Activated CD4-positive, alpha-beta T cell treated with anti-CD3 and anti-CD28 coated beads, Interleukin-2, amount 10 ng/mL, durations not matched to agents 24 days and 14 days (primary cell): ENCODE measurements at regions not wholly inside any gene's neighbourhood (a gene's known extent, or its start where the extent isn't known, plus 50 kb on each side); places are given as distances from the start of the nearest gene placed in this dataset.
"Not testable (repeated sequence)": the region's sequence is repeated elsewhere in the genome, so short reads cannot be mapped to it uniquely, and the experiment has no call there.

Source experiments
- DNase-seq: peaks from one replicate; pipeline ENCODE4 v3.0.0; 2022
- H3K27ac Mint-ChIP-seq: one replicate; pipeline ENCODE4 v1.8.0; 2022; ENCODE audit warnings: mild to moderate bottlenecking, mixed read lengths
- H3K27me3 Mint-ChIP-seq: one replicate; pipeline ENCODE4 v1.8.0; 2022; ENCODE audit warnings: mixed read lengths
- H3K36me3 Mint-ChIP-seq: one replicate; pipeline ENCODE4 v1.8.0; 2022; ENCODE audit warnings: low read depth, mild to moderate bottlenecking, mixed read lengths
- H3K4me1 Mint-ChIP-seq: one replicate; pipeline ENCODE4 v1.8.0; 2021; ENCODE audit warnings: mixed read lengths
- H3K4me3 Mint-ChIP-seq: one replicate; pipeline ENCODE4 v1.8.0; 2022; ENCODE audit warnings: mild to moderate bottlenecking, moderate library complexity, mixed read lengths
- H3K9me3 Mint-ChIP-seq: one replicate; pipeline ENCODE4 v1.8.0; 2021; ENCODE audit warnings: mixed read lengths
- intact Hi-C: fragments of 100-400 bp; cut with micrococcal nuclease; formaldehyde crosslinking; loops from one replicate; pipeline ENCODE4 v1.15.1; 2023

GRCh38 chr13:54004026-54004699, 975.5 kb downstream of the OLFM4 start:
- intact Hi-C loops = no loop called here
- Mint-ChIP-seq H3K36me3 (no peaks in the 10 kb centered on the region), H3K4me1 (no peaks in the 10 kb centered on the region), H3K4me3 (no peak overlapping the region), H3K27me3 (no peaks in the 10 kb centered on the region), H3K27ac (no peak overlapping the region), H3K9me3 (no peaks in the 10 kb centered on the region)
- no peak for DNase-seq

- Mint-ChIP-seq H3K4me1 (no peaks in the 10 kb centered on the region), H3K36me3 (no peaks in the 10 kb centered on the region), H3K9me3 (peaks cover 8% of the 10 kb centered on the region), H3K27ac (no peak overlapping the region), H3K27me3 (no peaks in the 10 kb centered on the region), H3K4me3 (no peak overlapping the region)
- intact Hi-C loops = no loop called here
- DNase-seq = no peak
Observed at GRCh38 chr13:54016542-54016941, 987.9 kb downstream of the OLFM4 start.

- H3K4me3 Mint-ChIP-seq = no peak overlapping the region
- peaks cover 9% of the 10 kb centered on the region for H3K9me3 Mint-ChIP-seq
- intact Hi-C loops = no loop called here
- no peak overlapping the region for H3K27ac Mint-ChIP-seq
- H3K36me3 Mint-ChIP-seq = no peaks in the 10 kb centered on the region
- no peaks in the 10 kb centered on the region for H3K27me3 Mint-ChIP-seq
- H3K4me1 Mint-ChIP-seq = no peaks in the 10 kb centered on the region
- no peak for DNase-seq
Observed at GRCh38 chr13:54018485-54018884, 989.9 kb downstream of the OLFM4 start.

- Mint-ChIP-seq H3K9me3 (peaks cover 17% of the 10 kb centered on the region), H3K27me3 (no peaks in the 10 kb centered on the region), H3K4me3 (no peak overlapping the region), H3K36me3 (no peaks in the 10 kb centered on the region), H3K27ac (no peak overlapping the region), H3K4me1 (no peaks in the 10 kb centered on the region)
- intact Hi-C loops = no loop called here
- DNase-seq = no peak
Observed at GRCh38 chr13:54029226-54029625, 1000.6 kb downstream of the OLFM4 start.

- peaks cover 15% of the 10 kb centered on the region for H3K9me3 Mint-ChIP-seq
- H3K27ac Mint-ChIP-seq = no peak overlapping the region
Observed at GRCh38 chr13:54029720-54030119, 1001.1 kb downstream of the OLFM4 start.

GRCh38 chr13:54033323-54033861, 1004.8 kb downstream of the OLFM4 start:
- Mint-ChIP-seq H3K36me3 (no peaks in the 10 kb centered on the region), H3K9me3 (peaks cover 9% of the 10 kb centered on the region), H3K27me3 (no peaks in the 10 kb centered on the region), H3K27ac (no peak overlapping the region), H3K4me1 (no peaks in the 10 kb centered on the region), H3K4me3 (no peak overlapping the region)
- intact Hi-C loops = no loop called here
- DNase-seq = no peak

More at GRCh38 chr13:54029720-54030119, 1001.1 kb downstream of the OLFM4 start:
- H3K27me3 Mint-ChIP-seq = no peaks in the 10 kb centered on the region
- DNase-seq = no peak
- H3K36me3 Mint-ChIP-seq = no peaks in the 10 kb centered on the region
- H3K4me3 Mint-ChIP-seq = no peak overlapping the region
- intact Hi-C loops = no loop called here
- H3K4me1 Mint-ChIP-seq = no peaks in the 10 kb centered on the region

GRCh38 chr13:54034047-54034446, 1005.4 kb downstream of the OLFM4 start:
- DNase-seq = no peak
- intact Hi-C loops = no loop called here
- H3K27ac Mint-ChIP-seq = no peak overlapping the region
- H3K36me3 Mint-ChIP-seq = no peaks in the 10 kb centered on the region
- H3K9me3 Mint-ChIP-seq = peaks cover 9% of the 10 kb centered on the region
- no peaks in the 10 kb centered on the region for H3K4me1 Mint-ChIP-seq
- no peaks in the 10 kb centered on the region for H3K27me3 Mint-ChIP-seq
- H3K4me3 Mint-ChIP-seq = no peak overlapping the region

- DNase-seq, H3K9me3 Mint-ChIP-seq, H3K4me1 Mint-ChIP-seq, intact Hi-C loops, H3K27me3 Mint-ChIP-seq, H3K27ac Mint-ChIP-seq, H3K4me3 Mint-ChIP-seq, H3K36me3 Mint-ChIP-seq: not testable (repeated sequence)
Observed at GRCh38 chr13:54057416-54057815, 1028.8 kb downstream of the OLFM4 start.

GRCh38 chr13:54069958-54070357, 1041.3 kb downstream of the OLFM4 start:
- intact Hi-C loops, H3K27me3 Mint-ChIP-seq, DNase-seq, H3K4me3 Mint-ChIP-seq, H3K36me3 Mint-ChIP-seq, H3K4me1 Mint-ChIP-seq, H3K27ac Mint-ChIP-seq: not testable (repeated sequence)
- H3K9me3 Mint-ChIP-seq = peaks cover 14% of the 10 kb centered on the region

GRCh38 chr13:54077569-54077968, 1049.0 kb downstream of the OLFM4 start:
- no peak for DNase-seq
- Mint-ChIP-seq H3K36me3 (no peaks in the 10 kb centered on the region), H3K4me1 (no peaks in the 10 kb centered on the region)

GRCh38 chr13:54078271-54078870, 1049.8 kb downstream of the OLFM4 start:
- H3K9me3 Mint-ChIP-seq = no peaks in the 10 kb centered on the region
- no peak for DNase-seq
- H3K36me3 Mint-ChIP-seq = no peaks in the 10 kb centered on the region
- H3K4me1 Mint-ChIP-seq = no peaks in the 10 kb centered on the region
- H3K4me3 Mint-ChIP-seq = no peak overlapping the region
- intact Hi-C loops = no loop called here
- no peak overlapping the region for H3K27ac Mint-ChIP-seq
- no peaks in the 10 kb centered on the region for H3K27me3 Mint-ChIP-seq

More at GRCh38 chr13:54077569-54077968, 1049.0 kb downstream of the OLFM4 start:
- Mint-ChIP-seq H3K27me3 (no peaks in the 10 kb centered on the region), H3K27ac (no peak overlapping the region), H3K4me3 (no peak overlapping the region), H3K9me3 (peaks cover 2% of the 10 kb centered on the region)
- intact Hi-C loops = no loop called here

GRCh38 chr13:54082309-54082708, 1053.7 kb downstream of the OLFM4 start:
- H3K36me3 Mint-ChIP-seq, H3K4me3 Mint-ChIP-seq, H3K4me1 Mint-ChIP-seq, H3K9me3 Mint-ChIP-seq, DNase-seq, intact Hi-C loops, H3K27me3 Mint-ChIP-seq, H3K27ac Mint-ChIP-seq: not testable (repeated sequence)

GRCh38 chr13:54091884-54092283, 1063.3 kb downstream of the OLFM4 start:
- H3K9me3 Mint-ChIP-seq = peaks cover 7% of the 10 kb centered on the region
- no peaks in the 10 kb centered on the region for H3K27me3 Mint-ChIP-seq
- no peaks in the 10 kb centered on the region for H3K36me3 Mint-ChIP-seq
- H3K4me3 Mint-ChIP-seq = no peak overlapping the region
- no peaks in the 10 kb centered on the region for H3K4me1 Mint-ChIP-seq
- H3K27ac Mint-ChIP-seq = no peak overlapping the region
- no peak for DNase-seq
- intact Hi-C loops = no loop called here

GRCh38 chr13:54092686-54093085, 1064.1 kb downstream of the OLFM4 start:
- H3K4me1 Mint-ChIP-seq = no peaks in the 10 kb centered on the region
- DNase-seq = no peak
- intact Hi-C loops = no loop called here

More at GRCh38 chr13:54092686-54093085, 1064.1 kb downstream of the OLFM4 start:
- Mint-ChIP-seq H3K27ac (no peak overlapping the region), H3K4me3 (no peak overlapping the region), H3K9me3 (peaks cover 7% of the 10 kb centered on the region), H3K36me3 (no peaks in the 10 kb centered on the region), H3K27me3 (no peaks in the 10 kb centered on the region)
